Vagina (tissue), 2 donors: ENCODE measurements at regions not wholly inside any gene's neighbourhood (a gene's known extent, or its start where the extent isn't known, plus 50 kb on each side); places are given as distances from the start of the nearest gene placed in this dataset.

ENCODE experiments used
- CTCF ChIP-seq, 3 experiments: fragments of 450-650 bp in 2 of 3; fragments of 200-600 bp in 1 of 3; sonication (generic) in 1 of 3; IDR thresholded peaks; one replicate each; pipeline ENCODE4 v1.5.1; 2017 to 2019; ENCODE audit warnings: antibody characterized with exemption in 3 of 3, mild to moderate bottlenecking in 2 of 3, moderate library complexity in 2 of 3
- POLR2A ChIP-seq, 2 donors: fragments of 450-650 bp; IDR thresholded peaks; one replicate each; pipeline ENCODE4 v1.6.1; 2017; ENCODE audit warnings: antibody characterized with exemption in 2 of 2, mild to moderate bottlenecking in 2 of 2, moderate library complexity in 2 of 2

- TF ChIP-seq CTCF (IDR thresholded peaks at IDR 0.05) (no peak), POLR2A (IDR thresholded peaks at IDR 0.05) (no peak)
Observed at GRCh38 chr7:53900856-53901528, 641.2 kb upstream of the VSTM2A start.
